Endothelial cell (in vitro differentiated cells): ENCODE measurements at regions not wholly inside any gene's neighbourhood (a gene's known extent, or its start where the extent isn't known, plus 50 kb on each side); places are given as distances from the start of the nearest gene placed in this dataset.
"Not testable (repeated sequence)": the region's sequence is repeated elsewhere in the genome, so short reads cannot be mapped to it uniquely, and the experiment has no call there.

Experiments
- DNase-seq: peaks from one replicate; pipeline ENCODE4 v3.0.0; 2021; ENCODE audit warnings: low spot score
- H3K27ac Mint-ChIP-seq: one replicate; pipeline ENCODE4 v1.8.0; 2021; ENCODE audit warnings: mixed read lengths, inconsistent platforms; ENCODE audit not compliant: unreplicated experiment
- H3K27me3 Mint-ChIP-seq: one replicate; pipeline ENCODE4 v1.8.0; 2021; ENCODE audit warnings: mild to moderate bottlenecking, moderate library complexity, mixed read lengths, inconsistent platforms; ENCODE audit not compliant: unreplicated experiment
- H3K36me3 Mint-ChIP-seq: one replicate; pipeline ENCODE4 v1.8.0; 2021; ENCODE audit warnings: mild to moderate bottlenecking, low read depth, mixed read lengths, inconsistent platforms; ENCODE audit not compliant: unreplicated experiment
- H3K4me1 Mint-ChIP-seq: one replicate; pipeline ENCODE4 v1.8.0; 2021; ENCODE audit warnings: mild to moderate bottlenecking, mixed read lengths, inconsistent platforms; ENCODE audit not compliant: unreplicated experiment
- H3K4me3 Mint-ChIP-seq: one replicate; pipeline ENCODE4 v1.8.0; 2021; ENCODE audit warnings: mild to moderate bottlenecking, mixed read lengths, inconsistent platforms; ENCODE audit not compliant: unreplicated experiment
- H3K9me3 Mint-ChIP-seq: one replicate; pipeline ENCODE4 v1.8.0; 2021; ENCODE audit warnings: mixed read lengths, inconsistent platforms; ENCODE audit not compliant: unreplicated experiment
- TF ChIP-seq, protein P1 (sequence below): fragments of 200-600 bp; sonication (generic); IDR thresholded peaks from one replicate; pipeline ENCODE4 v1.5.0; 2021; ENCODE audit warnings: antibody characterized with exemption; ENCODE audit not compliant: unreplicated experiment

DNA sequence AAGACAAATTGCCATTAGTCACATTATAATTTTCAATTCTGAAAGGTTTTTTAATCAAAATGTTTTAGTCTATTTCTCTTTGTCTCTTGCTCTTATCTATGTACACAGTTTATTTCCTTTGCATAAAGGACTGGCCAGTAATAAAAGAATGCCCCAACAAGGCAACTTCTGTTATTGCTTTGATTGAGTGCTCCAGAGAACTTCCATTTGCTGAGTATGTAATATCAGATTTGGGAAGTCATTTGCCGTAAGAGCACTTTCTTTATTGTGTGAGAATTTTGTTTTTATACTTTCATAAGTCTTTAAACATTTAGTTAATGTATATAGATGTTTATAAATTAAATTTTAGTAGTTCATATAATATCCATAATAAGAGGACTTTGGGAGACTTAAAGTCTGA is 1140.4 kb downstream of the PCDH9 start:
- H3K4me3 Mint-ChIP-seq, result no peak overlapping the region
- H3K4me1 Mint-ChIP-seq, result no peaks in the 10 kb centered on the region
- no peaks in the 10 kb centered on the region for H3K27me3 Mint-ChIP-seq
- no peaks in the 10 kb centered on the region for H3K36me3 Mint-ChIP-seq
- TF ChIP-seq, protein P1, sequence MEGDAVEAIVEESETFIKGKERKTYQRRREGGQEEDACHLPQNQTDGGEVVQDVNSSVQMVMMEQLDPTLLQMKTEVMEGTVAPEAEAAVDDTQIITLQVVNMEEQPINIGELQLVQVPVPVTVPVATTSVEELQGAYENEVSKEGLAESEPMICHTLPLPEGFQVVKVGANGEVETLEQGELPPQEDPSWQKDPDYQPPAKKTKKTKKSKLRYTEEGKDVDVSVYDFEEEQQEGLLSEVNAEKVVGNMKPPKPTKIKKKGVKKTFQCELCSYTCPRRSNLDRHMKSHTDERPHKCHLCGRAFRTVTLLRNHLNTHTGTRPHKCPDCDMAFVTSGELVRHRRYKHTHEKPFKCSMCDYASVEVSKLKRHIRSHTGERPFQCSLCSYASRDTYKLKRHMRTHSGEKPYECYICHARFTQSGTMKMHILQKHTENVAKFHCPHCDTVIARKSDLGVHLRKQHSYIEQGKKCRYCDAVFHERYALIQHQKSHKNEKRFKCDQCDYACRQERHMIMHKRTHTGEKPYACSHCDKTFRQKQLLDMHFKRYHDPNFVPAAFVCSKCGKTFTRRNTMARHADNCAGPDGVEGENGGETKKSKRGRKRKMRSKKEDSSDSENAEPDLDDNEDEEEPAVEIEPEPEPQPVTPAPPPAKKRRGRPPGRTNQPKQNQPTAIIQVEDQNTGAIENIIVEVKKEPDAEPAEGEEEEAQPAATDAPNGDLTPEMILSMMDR, result no peak
- no peak overlapping the region for H3K27ac Mint-ChIP-seq
- no peaks in the 10 kb centered on the region for H3K9me3 Mint-ChIP-seq
- no peak for DNase-seq

DNA sequence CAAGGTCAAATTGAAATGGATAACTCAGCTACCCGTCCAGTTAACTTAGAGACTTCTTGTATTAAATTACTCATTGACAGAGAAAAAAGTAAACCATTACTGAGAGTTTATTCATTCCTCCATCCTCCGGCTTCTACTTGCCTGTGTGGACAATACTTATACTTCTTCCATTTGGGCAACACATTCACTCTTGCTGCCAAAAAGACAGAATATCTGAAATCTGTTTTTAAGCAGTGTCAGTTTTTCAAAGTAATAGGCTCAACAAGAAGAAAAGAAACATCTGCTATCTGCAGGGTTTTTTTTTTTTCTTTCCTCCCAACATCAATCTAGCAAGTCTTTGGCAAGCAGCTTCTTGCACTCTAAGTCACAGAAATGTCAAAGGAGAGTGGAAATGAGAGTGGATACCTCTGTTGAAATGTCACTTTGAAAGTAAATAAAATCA is 1142.8 kb downstream of the PCDH9 start:
- DNase-seq, result no peak
- no peaks in the 10 kb centered on the region for H3K27me3 Mint-ChIP-seq
- TF ChIP-seq, protein P1, result no peak
- no peaks in the 10 kb centered on the region for H3K36me3 Mint-ChIP-seq
- no peak overlapping the region for H3K4me3 Mint-ChIP-seq
- H3K4me1 Mint-ChIP-seq, result no peaks in the 10 kb centered on the region
- H3K9me3 Mint-ChIP-seq, result no peaks in the 10 kb centered on the region
- H3K27ac Mint-ChIP-seq, result no peak overlapping the region

GRCh38 chr13:66077132-66077689 is 1152.9 kb downstream of the PCDH9 start:
- no peaks in the 10 kb centered on the region for H3K4me1 Mint-ChIP-seq
- no peak overlapping the region for H3K4me3 Mint-ChIP-seq
- H3K36me3 Mint-ChIP-seq, result no peaks in the 10 kb centered on the region
- no peaks in the 10 kb centered on the region for H3K9me3 Mint-ChIP-seq
- no peaks in the 10 kb centered on the region for H3K27me3 Mint-ChIP-seq
- no peak overlapping the region for H3K27ac Mint-ChIP-seq
- TF ChIP-seq, protein P1, result no peak
- DNase-seq, result no peak

DNA sequence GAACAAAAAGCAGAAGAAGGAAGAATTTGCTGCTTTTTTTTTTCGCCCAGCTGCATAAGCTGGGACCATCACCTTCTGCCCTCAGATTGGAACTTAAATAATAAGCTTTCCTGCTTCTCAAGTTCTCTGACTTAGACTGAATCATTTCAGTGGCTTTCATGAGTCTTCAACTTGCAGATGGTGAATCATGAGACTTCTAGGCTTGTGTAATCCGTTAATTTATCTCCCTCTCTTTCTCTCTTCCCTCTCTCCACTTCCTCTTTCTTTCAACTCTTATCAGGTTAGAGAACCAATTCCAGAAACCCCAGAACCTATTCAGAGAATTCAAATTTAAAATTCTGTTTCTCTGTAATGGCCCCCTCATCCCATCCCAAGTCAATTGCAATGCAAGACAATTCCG is 1153.7 kb downstream of the PCDH9 start:
- no peak overlapping the region for H3K4me3 Mint-ChIP-seq
- H3K27me3 Mint-ChIP-seq, result no peaks in the 10 kb centered on the region
- H3K27ac Mint-ChIP-seq, result no peak overlapping the region
- no peak for DNase-seq
- H3K36me3 Mint-ChIP-seq, result no peaks in the 10 kb centered on the region
- H3K9me3 Mint-ChIP-seq, result no peaks in the 10 kb centered on the region
- TF ChIP-seq, protein P1, result no peak
- H3K4me1 Mint-ChIP-seq, result peaks cover 6% of the 10 kb centered on the region

DNA sequence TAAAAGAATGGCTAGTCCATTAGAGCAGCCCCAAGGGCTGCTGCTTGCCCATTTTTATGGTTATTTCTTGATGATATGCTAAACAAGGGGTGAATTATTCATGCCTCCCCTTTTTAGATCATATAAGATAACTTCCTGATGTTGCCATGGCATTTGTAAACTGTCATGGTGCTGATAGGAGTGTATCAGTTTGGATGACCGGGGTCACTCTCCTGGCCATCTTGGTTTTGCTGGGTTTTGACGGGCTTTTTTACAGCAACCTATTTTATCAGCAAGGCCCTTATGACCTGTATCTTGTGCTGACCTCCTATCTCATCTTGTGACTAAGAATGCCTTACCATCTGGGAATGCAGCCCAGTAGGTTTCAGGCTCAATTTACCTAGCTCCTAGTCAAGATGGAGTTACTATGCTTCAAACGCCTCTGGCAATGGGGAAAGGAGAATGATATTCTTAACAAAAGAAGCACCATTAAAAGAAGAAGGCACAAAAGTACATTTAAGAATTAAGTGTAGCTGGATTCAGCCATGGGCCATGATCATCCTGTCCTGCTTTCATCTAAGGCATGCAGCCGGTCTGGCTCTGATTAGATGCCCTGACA is 1156.0 kb downstream of the PCDH9 start:
- H3K9me3 Mint-ChIP-seq, result no peaks in the 10 kb centered on the region

DNA sequence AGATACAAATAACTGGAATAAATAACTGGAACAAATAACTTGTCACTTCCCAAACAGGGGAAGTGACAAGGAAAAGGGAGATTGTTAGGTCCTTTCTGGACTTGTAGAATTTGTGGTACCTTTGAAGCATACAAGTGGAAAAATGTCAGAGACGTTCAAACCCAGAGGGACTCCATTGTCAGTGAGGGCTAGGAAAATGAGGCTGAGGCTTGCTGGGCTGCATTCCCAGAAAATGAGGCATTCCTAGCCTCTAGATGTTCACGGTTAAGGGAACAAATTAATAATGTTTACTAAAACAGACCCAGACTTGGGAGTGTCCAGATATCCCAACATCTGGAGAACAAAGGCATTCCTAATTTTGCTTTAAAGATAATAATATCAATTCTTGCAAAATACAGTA is 1158.0 kb downstream of the PCDH9 start:
- peaks cover 12% of the 10 kb centered on the region for H3K4me1 Mint-ChIP-seq
- not testable (repeated sequence) for H3K36me3 Mint-ChIP-seq, DNase-seq, H3K27me3 Mint-ChIP-seq, H3K9me3 Mint-ChIP-seq, H3K4me3 Mint-ChIP-seq
- peak overlapping the region; percentile 9 for H3K27ac Mint-ChIP-seq

More for the DNA sequence above, 1156.0 kb downstream of the PCDH9 start:
- TF ChIP-seq, protein P1, result no peak
- Mint-ChIP-seq H3K27ac (no peak overlapping the region), H3K27me3 (no peaks in the 10 kb centered on the region), H3K4me3 (no peak overlapping the region), H3K4me1 (peaks cover 12% of the 10 kb centered on the region), H3K36me3 (no peaks in the 10 kb centered on the region)
- no peak for DNase-seq
